Muscle of back (tissue), 3 donors: ENCODE measurements at regions not wholly inside any gene's neighbourhood (a gene's known extent, or its start where the extent isn't known, plus 50 kb on each side); places are given as distances from the start of the nearest gene placed in this dataset.
"Not testable (repeated sequence)": the region's sequence is repeated elsewhere in the genome, so short reads cannot be mapped to it uniquely, and the experiment has no call there.

Experiments
- DNase-seq, 3 donors: peaks; one replicate each; pipeline versions ENCODE4 v3.0.0 to v3.0.0-alpha.2; 2013

GRCh38 chr12:107826276-107826675, 51.8 kb downstream of the ASCL4 start:
- DNase-seq = no peak

GRCh38 chr12:107829271-107829670, 54.8 kb downstream of the ASCL4 start:
- DNase-seq = no peak

- no peak for DNase-seq
Observed at GRCh38 chr12:107832441-107832840, 57.9 kb downstream of the ASCL4 start.

GRCh38 chr12:107840186-107840585, 65.7 kb downstream of the ASCL4 start:
- DNase-seq = no peak

- peak in 1 of 3 donors; percentile 11 for DNase-seq
Observed at GRCh38 chr12:107843351-107844311, 69.1 kb downstream of the ASCL4 start.

GRCh38 chr12:107844312-107844921, 69.9 kb downstream of the ASCL4 start:
- no peak for DNase-seq

GRCh38 chr12:107845226-107845979, 70.9 kb downstream of the ASCL4 start:
- DNase-seq = no peak

GRCh38 chr12:107845980-107846659, 71.6 kb downstream of the ASCL4 start:
- DNase-seq = no peak

- DNase-seq = no peak
Observed at GRCh38 chr12:107847430-107847829, 72.9 kb downstream of the ASCL4 start.

- no peak for DNase-seq
Observed at GRCh38 chr12:107847830-107848229, 73.3 kb downstream of the ASCL4 start.

- DNase-seq = no peak
Observed at GRCh38 chr12:107853479-107853878, 79.0 kb downstream of the ASCL4 start.

- no peak for DNase-seq
Observed at GRCh38 chr12:107855471-107855870, 81.0 kb downstream of the ASCL4 start.

GRCh38 chr12:107856096-107856495, 81.6 kb downstream of the ASCL4 start:
- no peak for DNase-seq

GRCh38 chr12:107857191-107857590, 82.7 kb downstream of the ASCL4 start:
- no peak for DNase-seq

GRCh38 chr12:107859367-107859766, 84.9 kb downstream of the ASCL4 start:
- DNase-seq = no peak

GRCh38 chr12:107864235-107864634, 89.7 kb downstream of the ASCL4 start:
- peak in 1 of 3 donors; percentile 19 for DNase-seq

- not testable (repeated sequence) for DNase-seq
Observed at GRCh38 chr12:107864727-107865126, 90.2 kb downstream of the ASCL4 start.

GRCh38 chr12:107873223-107873622, 98.7 kb downstream of the ASCL4 start:
- DNase-seq = no peak

GRCh38 chr12:107875786-107876185, 101.3 kb downstream of the ASCL4 start:
- no peak for DNase-seq

GRCh38 chr12:107884769-107885694, 110.5 kb downstream of the ASCL4 start:
- peak; percentile 22 to 63 (median 53) for DNase-seq

GRCh38 chr12:107888789-107889188, 114.3 kb downstream of the ASCL4 start:
- DNase-seq = no peak
